Uterus (tissue), 3 donors: ENCODE measurements at regions not wholly inside any gene's neighbourhood (a gene's known extent, or its start where the extent isn't known, plus 50 kb on each side); places are given as distances from the start of the nearest gene placed in this dataset.
"Not testable (repeated sequence)": the region's sequence is repeated elsewhere in the genome, so short reads cannot be mapped to it uniquely, and the experiment has no call there.

Experiments
- DNase-seq, 2 donors: peaks; one replicate each; pipeline ENCODE4 v3.0.0-alpha.2; 2019 to 2020
- H3K27ac ChIP-seq, 2 donors: fragments of 200-600 bp; sonication (generic); 1 replicate in 1 of 2; 2 replicates in 1 of 2; pipeline ENCODE4 v1.5.1; 2016 to 2018
- H3K27me3 ChIP-seq, 2 donors: fragments of 200-600 bp; sonication (generic); one replicate each; pipeline ENCODE4 v1.5.1; 2018 to 2019; ENCODE audit warnings: control low read depth in 1 of 2
- H3K36me3 ChIP-seq, 2 donors: fragments of 200-600 bp; sonication (generic); one replicate each; pipeline ENCODE4 v1.5.1; 2019; ENCODE audit warnings: control low read depth in 1 of 2
- H3K4me1 ChIP-seq, 2 donors: fragments of 200-600 bp; sonication (generic); one replicate each; pipeline ENCODE4 v1.5.1; 2018 to 2019; ENCODE audit warnings: control low read depth in 1 of 2
- H3K4me3 ChIP-seq, 2 donors: fragments of 200-600 bp; sonication (generic); 1 replicate in 1 of 2; 2 replicates in 1 of 2; pipeline ENCODE4 v1.5.1; 2018 to 2019; ENCODE audit warnings: mild to moderate bottlenecking in 1 of 2
- H3K9me3 ChIP-seq, 2 donors: fragments of 200-600 bp; sonication (generic); one replicate each; pipeline ENCODE4 v1.5.1; 2019; ENCODE audit warnings: control low read depth in 1 of 2
- POLR2A ChIP-seq, 2 donors: fragments of 450-650 bp; IDR thresholded peaks; one replicate each; pipeline ENCODE4 v1.6.1; 2016; ENCODE audit warnings: antibody characterized with exemption in 2 of 2, mild to moderate bottlenecking in 1 of 2, moderate library complexity in 1 of 2
- intact Hi-C: fragments of 100-400 bp; cut with DNase I; formaldehyde crosslinking; loops from one replicate; pipeline ENCODE4 v1.15.1; 2023; ENCODE audit warnings: low total_unique reads
- TF ChIP-seq, protein P1 (sequence below), 4 experiments: fragments of 200-600 bp in 2 of 4; fragments of 450-650 bp in 2 of 4; sonication (generic) in 2 of 4; IDR thresholded peaks; one replicate each; pipeline ENCODE4 v1.5.1; 2016 to 2019; ENCODE audit warnings: antibody characterized with exemption in 4 of 4, mild to moderate bottlenecking in 2 of 4, moderate library complexity in 1 of 4
- donor health status: DM: yes; HTN: yes; CAD: no.

GRCh38 chr6:67812125-67812524 is 823.0 kb upstream of the ADGRB3 start:
- H3K27me3 ChIP-seq = no peaks in the 10 kb centered on the region
- TF ChIP-seq POLR2A (IDR thresholded peaks at IDR 0.05) = no peak
- TF ChIP-seq, protein P1, sequence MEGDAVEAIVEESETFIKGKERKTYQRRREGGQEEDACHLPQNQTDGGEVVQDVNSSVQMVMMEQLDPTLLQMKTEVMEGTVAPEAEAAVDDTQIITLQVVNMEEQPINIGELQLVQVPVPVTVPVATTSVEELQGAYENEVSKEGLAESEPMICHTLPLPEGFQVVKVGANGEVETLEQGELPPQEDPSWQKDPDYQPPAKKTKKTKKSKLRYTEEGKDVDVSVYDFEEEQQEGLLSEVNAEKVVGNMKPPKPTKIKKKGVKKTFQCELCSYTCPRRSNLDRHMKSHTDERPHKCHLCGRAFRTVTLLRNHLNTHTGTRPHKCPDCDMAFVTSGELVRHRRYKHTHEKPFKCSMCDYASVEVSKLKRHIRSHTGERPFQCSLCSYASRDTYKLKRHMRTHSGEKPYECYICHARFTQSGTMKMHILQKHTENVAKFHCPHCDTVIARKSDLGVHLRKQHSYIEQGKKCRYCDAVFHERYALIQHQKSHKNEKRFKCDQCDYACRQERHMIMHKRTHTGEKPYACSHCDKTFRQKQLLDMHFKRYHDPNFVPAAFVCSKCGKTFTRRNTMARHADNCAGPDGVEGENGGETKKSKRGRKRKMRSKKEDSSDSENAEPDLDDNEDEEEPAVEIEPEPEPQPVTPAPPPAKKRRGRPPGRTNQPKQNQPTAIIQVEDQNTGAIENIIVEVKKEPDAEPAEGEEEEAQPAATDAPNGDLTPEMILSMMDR (IDR thresholded peaks at IDR 0.05) = no peak
- H3K4me1 ChIP-seq = no peaks in the 10 kb centered on the region
- peaks cover 0 to 16% of the 10 kb centered on the region in 2 donors for H3K9me3 ChIP-seq
- no peak overlapping the region for H3K4me3 ChIP-seq
- intact Hi-C loops = no loop called here
- H3K36me3 ChIP-seq = no peaks in the 10 kb centered on the region
- DNase-seq = no peak
- no peak overlapping the region for H3K27ac ChIP-seq

DNA sequence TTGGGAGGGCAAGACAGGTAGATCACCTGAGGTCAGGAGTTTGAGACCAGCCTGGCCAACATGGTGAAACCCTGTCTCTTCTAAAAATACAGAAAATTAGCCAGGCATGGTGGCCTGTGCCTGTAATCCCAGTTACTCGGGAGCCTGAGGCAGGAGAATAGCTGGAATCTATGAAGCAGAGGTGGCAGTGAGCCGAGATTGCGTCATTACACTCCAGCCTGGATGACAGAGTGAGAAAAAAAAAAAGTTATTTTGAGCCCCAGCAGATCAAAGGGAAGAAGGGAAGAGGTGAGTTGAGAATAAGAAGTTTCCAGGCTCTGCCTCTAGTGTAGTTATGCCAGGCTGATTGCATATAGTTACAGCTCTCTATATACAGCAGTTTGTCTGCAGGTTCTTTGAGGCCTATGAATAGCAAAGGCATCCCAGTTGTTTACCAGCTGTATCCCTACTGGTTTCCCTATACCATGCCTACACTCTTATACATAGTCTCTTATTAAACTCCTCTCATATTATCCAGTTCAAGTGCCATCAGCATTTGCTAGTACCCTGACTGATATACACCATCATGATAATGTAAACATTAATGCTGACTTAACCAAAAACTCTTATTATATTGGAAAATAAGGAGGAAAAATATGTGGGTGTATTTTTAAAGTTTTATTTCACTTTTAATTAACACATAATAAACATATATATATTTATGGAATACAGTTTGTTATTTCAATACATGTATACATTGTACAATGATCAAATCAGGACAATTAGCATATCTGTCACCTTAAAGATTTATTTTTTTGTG is 823.6 kb upstream of the ADGRB3 start:
- TF ChIP-seq, protein P1 (IDR thresholded peaks at IDR 0.05) = no peak
- TF ChIP-seq POLR2A (IDR thresholded peaks at IDR 0.05) = no peak
- H3K9me3 ChIP-seq = peaks cover 0 to 16% of the 10 kb centered on the region in 2 donors
- H3K27me3 ChIP-seq = no peaks in the 10 kb centered on the region
- DNase-seq = no peak
- H3K36me3 ChIP-seq = no peaks in the 10 kb centered on the region
- intact Hi-C loops = no loop called here
- no peaks in the 10 kb centered on the region for H3K4me1 ChIP-seq
- no peak overlapping the region for H3K27ac ChIP-seq
- H3K4me3 ChIP-seq = no peak overlapping the region

GRCh38 chr6:67804808-67805207 is 830.3 kb upstream of the ADGRB3 start:
- intact Hi-C loops, H3K27ac ChIP-seq, H3K36me3 ChIP-seq, DNase-seq, H3K9me3 ChIP-seq, H3K4me3 ChIP-seq, H3K4me1 ChIP-seq, H3K27me3 ChIP-seq: not testable (repeated sequence)

GRCh38 chr6:67802771-67803170 is 832.3 kb upstream of the ADGRB3 start:
- H3K9me3 ChIP-seq = no peaks in the 10 kb centered on the region
- H3K36me3 ChIP-seq = no peaks in the 10 kb centered on the region
- H3K4me1 ChIP-seq = no peaks in the 10 kb centered on the region
- DNase-seq = no peak
- no peaks in the 10 kb centered on the region for H3K27me3 ChIP-seq
- H3K4me3 ChIP-seq = no peak overlapping the region
- TF ChIP-seq, protein P1 (IDR thresholded peaks at IDR 0.05) = no peak
- no peak for TF ChIP-seq POLR2A (IDR thresholded peaks at IDR 0.05)
- intact Hi-C loops = no loop called here
- H3K27ac ChIP-seq = no peak overlapping the region

- TF ChIP-seq POLR2A (IDR thresholded peaks at IDR 0.05) = no peak
- TF ChIP-seq, protein P1 (IDR thresholded peaks at IDR 0.05) = no peak
- H3K4me3 ChIP-seq = no peak overlapping the region
- H3K9me3 ChIP-seq = no peaks in the 10 kb centered on the region
- no peak overlapping the region for H3K27ac ChIP-seq
- no peaks in the 10 kb centered on the region for H3K36me3 ChIP-seq
- intact Hi-C loops = no loop called here
- no peak for DNase-seq
- no peaks in the 10 kb centered on the region for H3K27me3 ChIP-seq
- no peaks in the 10 kb centered on the region for H3K4me1 ChIP-seq
Measured at GRCh38 chr6:67792996-67793395, 842.1 kb upstream of the ADGRB3 start.
